HG03460 (cell line): ENCODE measurements at regions not wholly inside any gene's neighbourhood (a gene's known extent, or its start where the extent isn't known, plus 50 kb on each side); places are given as distances from the start of the nearest gene placed in this dataset.

Experiments
- ATAC-seq: cut with Tn5 transposase; IDR thresholded peaks from one replicate; pipeline ENCODE4 v1.9.1; 2021; ENCODE audit not compliant: unreplicated experiment

- no peak for ATAC-seq
Measured at GRCh38 chr2:193556766-193557470, 1362.2 kb upstream of the TMEFF2 start.

DNA sequence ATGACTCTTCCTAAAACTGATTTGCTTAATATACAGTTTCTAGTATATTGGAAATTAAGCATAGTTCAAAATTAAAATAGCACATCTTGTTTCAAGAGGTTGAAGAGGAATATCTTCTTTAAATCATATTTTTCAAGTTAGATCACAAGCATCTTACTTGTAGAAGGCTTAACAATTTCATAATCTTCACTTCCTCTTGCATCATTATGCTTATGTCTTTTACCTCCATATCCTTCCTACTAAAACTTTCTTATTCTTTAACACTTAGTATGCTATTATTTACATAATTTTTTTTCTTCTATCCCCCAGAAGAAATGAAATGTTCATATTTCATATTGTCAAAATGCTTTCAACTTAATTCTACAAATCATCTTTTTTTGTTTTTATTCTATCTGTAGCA, 1354.9 kb upstream of the TMEFF2 start:
- ATAC-seq = no peak

DNA sequence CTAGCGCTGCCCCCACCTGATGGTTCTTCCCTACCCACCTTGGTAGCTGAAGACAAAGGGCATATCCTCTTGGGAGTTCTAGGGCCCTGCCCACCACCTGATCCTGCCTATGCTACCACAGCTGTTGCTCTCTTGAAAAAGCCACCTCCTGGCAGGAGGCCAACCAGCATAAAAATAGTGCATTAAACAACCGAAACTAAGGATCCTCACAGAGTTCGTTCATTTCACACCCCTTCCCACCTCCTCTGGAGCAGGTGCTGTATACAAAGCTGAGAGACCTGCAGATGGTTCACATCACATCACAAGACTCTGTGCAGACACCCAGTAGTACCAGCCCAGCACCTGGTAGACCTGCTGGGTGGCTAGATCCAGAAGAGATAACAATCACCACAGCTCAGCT, 1348.0 kb upstream of the TMEFF2 start:
- no peak for ATAC-seq

GRCh38 chr2:193539188-193539587, 1344.5 kb upstream of the TMEFF2 start:
- ATAC-seq = peak; percentile 90

- no peak for ATAC-seq
Measured at GRCh38 chr2:193538061-193538460, 1343.3 kb upstream of the TMEFF2 start.

GRCh38 chr2:193537531-193537930, 1342.8 kb upstream of the TMEFF2 start:
- ATAC-seq = no peak

DNA sequence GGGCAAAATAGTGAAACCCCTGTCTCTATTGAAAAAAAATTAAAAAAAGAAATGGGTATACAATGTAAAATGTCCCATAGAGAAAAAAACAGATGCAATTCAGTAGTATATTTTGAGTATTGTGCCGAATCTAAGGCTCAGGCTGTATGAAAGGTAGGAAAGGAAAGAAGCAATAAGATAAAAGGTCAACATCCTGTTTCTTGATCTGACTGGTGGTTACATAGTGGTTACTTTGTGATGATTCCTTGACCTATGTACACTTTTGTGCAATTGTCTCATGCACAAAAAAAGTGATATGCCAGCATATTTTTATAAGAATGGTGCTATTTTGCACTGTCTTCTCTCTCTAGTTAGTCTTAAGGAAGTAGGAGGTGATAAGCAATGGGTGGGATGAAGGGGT, 1333.7 kb upstream of the TMEFF2 start:
- ATAC-seq = no peak

GRCh38 chr2:193527146-193527545, 1332.4 kb upstream of the TMEFF2 start:
- ATAC-seq = no peak

DNA sequence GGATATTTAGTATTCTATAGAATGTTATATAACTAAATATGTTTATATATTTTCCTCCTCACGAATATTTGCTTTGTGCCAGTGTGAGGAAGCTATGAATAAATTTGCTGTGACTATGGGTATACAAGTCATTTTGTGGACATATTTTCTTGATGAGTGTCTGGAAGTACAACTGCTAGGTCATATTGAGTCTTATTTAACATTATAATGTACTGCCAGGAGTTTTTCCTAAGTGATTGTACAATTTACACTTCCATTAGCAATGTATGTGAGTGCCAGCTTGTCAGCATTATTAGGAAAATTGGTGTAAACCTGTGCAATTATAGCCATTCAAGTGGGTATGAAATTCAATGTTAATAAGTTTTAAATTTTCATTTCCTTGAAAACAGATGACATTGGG, 1328.9 kb upstream of the TMEFF2 start:
- ATAC-seq = no peak

- ATAC-seq = no peak
Measured at GRCh38 chr2:193521523-193521922, 1326.8 kb upstream of the TMEFF2 start.

GRCh38 chr2:193520709-193521458, 1326.2 kb upstream of the TMEFF2 start:
- no peak for ATAC-seq

DNA sequence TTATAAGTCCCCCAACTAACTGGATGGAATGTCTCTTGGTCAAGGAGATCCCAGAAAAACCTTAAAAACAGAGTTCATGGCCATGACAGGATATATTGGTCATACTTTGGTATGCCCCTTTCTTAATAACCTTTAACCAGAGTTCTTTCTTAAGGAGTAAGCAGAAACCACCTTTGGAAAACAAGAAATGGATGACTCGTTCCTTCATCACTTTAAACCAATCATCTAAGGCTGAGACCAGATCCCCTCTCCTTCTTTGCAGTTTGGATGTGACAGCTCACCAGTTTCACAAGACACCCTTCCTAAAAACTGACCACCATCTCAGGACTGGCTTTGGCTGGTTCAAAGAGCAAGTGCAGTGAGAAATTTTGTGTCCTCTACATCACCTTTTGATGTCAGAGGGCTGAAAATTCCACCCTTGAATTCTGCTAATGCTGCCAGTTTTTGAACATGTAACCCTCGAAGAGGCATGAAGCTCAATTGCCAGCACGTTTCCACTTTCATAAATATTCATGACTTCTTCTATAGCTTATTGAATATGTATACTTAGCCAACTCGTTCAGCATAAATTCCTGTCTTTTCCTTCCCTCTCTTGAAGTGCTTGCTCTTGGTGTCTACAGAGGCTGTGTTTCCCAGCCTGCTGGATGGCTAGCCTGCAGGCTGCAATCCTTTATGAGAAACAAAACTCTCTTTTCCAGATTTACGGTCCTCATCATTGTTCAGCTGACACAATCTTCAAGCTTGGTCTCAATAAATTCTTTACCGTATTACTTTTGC, 1323.5 kb upstream of the TMEFF2 start:
- no peak for ATAC-seq

GRCh38 chr2:193517615-193518014, 1322.9 kb upstream of the TMEFF2 start:
- ATAC-seq = no peak

DNA sequence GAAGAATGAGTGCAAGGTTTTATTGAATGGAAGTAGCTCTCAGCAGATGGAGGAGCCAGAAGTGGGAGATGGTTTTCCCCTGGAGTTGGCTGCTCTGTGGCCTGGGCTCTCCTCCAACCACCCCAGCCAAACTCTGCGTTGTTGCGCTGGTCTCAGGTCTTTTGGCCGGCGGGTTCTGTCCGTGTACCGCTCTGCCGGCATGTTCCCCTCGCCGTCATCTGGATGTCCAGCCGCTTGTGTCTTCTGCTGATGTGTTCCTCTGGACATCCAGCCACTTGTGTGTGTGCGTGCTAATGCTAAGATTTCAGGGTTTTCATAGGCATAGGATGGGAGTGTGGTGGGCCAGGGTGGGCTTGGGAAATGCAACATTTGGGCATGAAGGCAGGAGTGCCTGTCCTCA, 1311.3 kb upstream of the TMEFF2 start:
- ATAC-seq = no peak

- no peak for ATAC-seq
Measured at GRCh38 chr2:193505620-193506019, 1310.9 kb upstream of the TMEFF2 start.

GRCh38 chr2:193502363-193503035, 1307.8 kb upstream of the TMEFF2 start:
- no peak for ATAC-seq

- ATAC-seq = no peak
Measured at GRCh38 chr2:193496786-193497185, 1302.1 kb upstream of the TMEFF2 start.

GRCh38 chr2:193482557-193482956, 1287.8 kb upstream of the TMEFF2 start:
- peak; percentile 96 for ATAC-seq

- no peak for ATAC-seq
Measured at GRCh38 chr2:193480187-193480586, 1285.5 kb upstream of the TMEFF2 start.

DNA sequence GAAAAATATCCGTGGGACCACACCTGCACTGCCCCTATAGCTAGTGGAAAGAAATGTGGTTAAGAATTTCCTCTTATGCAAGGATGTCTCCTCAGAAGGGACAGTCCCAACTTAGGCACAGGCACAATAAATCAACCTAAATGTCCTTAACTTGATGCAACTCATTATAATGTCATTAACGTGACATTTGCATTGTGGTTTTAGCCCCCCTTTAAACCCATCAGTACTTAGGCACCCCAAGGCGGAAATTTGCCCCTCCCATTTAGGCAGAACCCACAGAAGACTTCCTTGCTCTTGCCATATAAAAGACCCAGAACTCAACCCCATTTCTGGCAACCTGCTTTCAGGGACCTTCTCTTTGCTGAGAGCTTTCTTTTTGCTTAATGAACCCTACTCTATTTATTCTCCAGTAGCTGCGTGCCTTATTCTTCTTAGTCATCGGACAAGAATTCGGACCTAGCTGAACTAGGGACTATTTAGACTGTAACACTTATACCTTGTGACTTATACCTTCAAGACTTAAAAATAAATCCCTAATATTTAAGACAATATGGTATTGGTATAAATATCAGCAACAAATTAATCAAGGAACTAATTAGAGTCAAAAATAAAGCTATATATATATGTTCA, 1281.6 kb upstream of the TMEFF2 start:
- no peak for ATAC-seq

DNA sequence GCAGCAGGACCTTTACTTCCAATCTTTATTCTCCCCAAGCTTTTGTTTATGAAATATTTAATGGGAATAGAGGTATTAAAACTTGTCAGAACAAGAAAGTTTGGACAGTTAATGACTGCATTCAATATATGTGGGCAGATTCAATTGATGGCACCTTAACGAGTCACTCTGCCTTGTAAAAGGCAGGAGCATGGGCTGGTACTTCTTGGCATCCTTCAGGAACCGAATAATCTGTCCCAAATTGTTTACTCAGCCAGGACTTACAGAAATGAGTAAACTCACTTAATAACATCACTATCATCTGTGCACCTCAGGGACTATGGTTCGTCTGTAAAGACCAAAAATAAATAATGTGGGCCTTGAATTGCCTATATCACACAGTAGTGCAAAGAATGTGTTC, 1280.3 kb upstream of the TMEFF2 start:
- ATAC-seq = no peak
